OCI-LY1 (cell line): ENCODE measurements at regions not wholly inside any gene's neighbourhood (a gene's known extent, or its start where the extent isn't known, plus 50 kb on each side); places are given as distances from the start of the nearest gene placed in this dataset.
"Not testable (repeated sequence)": the region's sequence is repeated elsewhere in the genome, so short reads cannot be mapped to it uniquely, and the experiment has no call there.

Source experiments
- EZH2 ChIP-seq: fragments of 200-600 bp; sonication (generic), shearing (Covaris generic); IDR thresholded peaks from 2 replicates; pipeline ENCODE4 v1.8.0; 2017; ENCODE audit warnings: borderline replicate concordance, mixed run types, mild to moderate bottlenecking, antibody characterized with exemption, low read length, moderate library complexity, mixed read lengths
- TF ChIP-seq, protein P1 (sequence below): fragments of 200-600 bp; sonication (generic), shearing (Covaris generic); IDR thresholded peaks from 2 replicates; pipeline ENCODE4 v1.5.1; 2017; ENCODE audit warnings: mild to moderate bottlenecking, antibody characterized with exemption, low read length, moderate library complexity, mixed read lengths

DNA sequence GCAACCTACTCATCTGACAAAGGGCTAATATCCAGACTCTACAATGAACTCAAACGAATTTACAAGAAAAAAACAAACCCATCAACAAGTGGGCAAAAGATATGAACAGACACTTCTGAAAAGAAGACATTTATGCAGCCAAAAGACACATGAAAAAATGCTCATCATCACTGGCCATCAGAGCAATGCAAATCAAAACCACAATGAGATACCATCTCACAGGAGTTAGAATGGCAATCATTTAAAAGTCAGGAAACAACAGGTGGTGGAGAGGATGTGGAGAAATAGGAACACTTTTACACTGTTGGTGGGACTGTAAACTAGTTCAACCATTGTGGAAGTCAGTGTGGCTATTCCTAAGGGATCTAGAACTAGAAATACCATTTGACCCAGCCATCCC is 1596.3 kb downstream of the DPP10 start:
- TF ChIP-seq, protein P1, sequence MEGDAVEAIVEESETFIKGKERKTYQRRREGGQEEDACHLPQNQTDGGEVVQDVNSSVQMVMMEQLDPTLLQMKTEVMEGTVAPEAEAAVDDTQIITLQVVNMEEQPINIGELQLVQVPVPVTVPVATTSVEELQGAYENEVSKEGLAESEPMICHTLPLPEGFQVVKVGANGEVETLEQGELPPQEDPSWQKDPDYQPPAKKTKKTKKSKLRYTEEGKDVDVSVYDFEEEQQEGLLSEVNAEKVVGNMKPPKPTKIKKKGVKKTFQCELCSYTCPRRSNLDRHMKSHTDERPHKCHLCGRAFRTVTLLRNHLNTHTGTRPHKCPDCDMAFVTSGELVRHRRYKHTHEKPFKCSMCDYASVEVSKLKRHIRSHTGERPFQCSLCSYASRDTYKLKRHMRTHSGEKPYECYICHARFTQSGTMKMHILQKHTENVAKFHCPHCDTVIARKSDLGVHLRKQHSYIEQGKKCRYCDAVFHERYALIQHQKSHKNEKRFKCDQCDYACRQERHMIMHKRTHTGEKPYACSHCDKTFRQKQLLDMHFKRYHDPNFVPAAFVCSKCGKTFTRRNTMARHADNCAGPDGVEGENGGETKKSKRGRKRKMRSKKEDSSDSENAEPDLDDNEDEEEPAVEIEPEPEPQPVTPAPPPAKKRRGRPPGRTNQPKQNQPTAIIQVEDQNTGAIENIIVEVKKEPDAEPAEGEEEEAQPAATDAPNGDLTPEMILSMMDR: not testable (repeated sequence)
- TF ChIP-seq EZH2: not testable (repeated sequence)
